GM12878 (cell line): ENCODE measurements at regions not wholly inside any gene's neighbourhood (a gene's known extent, or its start where the extent isn't known, plus 50 kb on each side); places are given as distances from the start of the nearest gene placed in this dataset.

Source experiments
- ATAC-seq: fragments of 200-7000 bp; cut with Tn5 transposase; 3 replicates; pipeline ENCODE4 v1.9.1; 2020; ENCODE audit warnings: mild to moderate bottlenecking, moderate library complexity
- BruUV-seq: library from RNA; stranded (reverse); fragments of 400-500 nt; replicated peaks from 2 replicates; lab custom pipeline; 2021; lab: Mats Ljungman, UMichigan
- CTCF ChIA-PET: fragments of 300-600 bp; sonication (Branson Sonifier 250); formaldehyde crosslinking; extraction: SDS; loops from one replicate; lab custom pipeline; 2021; ENCODE audit warnings: inconsistent platforms; lab: Yijun Ruan, JAX
- POLR2A ChIA-PET: fragments of 350-600 bp; formaldehyde crosslinking; extraction: SDS; loops from one replicate; lab custom pipeline; 2021; ENCODE audit warnings: inconsistent platforms; lab: Charles Lee
- RAD21 ChIA-PET: fragments of 300-600 bp; sonication (Branson Sonifier 250); formaldehyde crosslinking; loops from one replicate; lab custom pipeline; 2023; ENCODE audit warnings: antibody characterized with exemption; ENCODE audit not compliant: unreplicated experiment; lab: Charles Lee
- SMC1A ChIA-PET: fragments of 300-600 bp; sonication (Branson Sonifier 250); formaldehyde crosslinking; loops from one replicate; lab custom pipeline; 2023; ENCODE audit not compliant: unreplicated experiment, uncharacterized antibody; lab: Charles Lee
- DNase-seq: peaks from one replicate; pipeline ENCODE4 v3.0.0-alpha.2; 2011; ENCODE audit warnings: low read depth, low spot score
- FAIRE-seq: peaks from 3 replicates; lab custom pipeline; 2011; peaks lifted over from hg19 to GRCh38; lab: Jason Lieb, UNC
- H2AFZ ChIP-seq: 2 replicates; pipeline ENCODE4 v1.6.0; 2011; ENCODE audit warnings: low read depth, low read length, control low read depth; ENCODE audit not compliant: control insufficient read depth
- H3K27ac ChIP-seq: 2 replicates; pipeline ENCODE4 v1.5.1; 2011; ENCODE audit warnings: control low read depth; ENCODE audit not compliant: control insufficient read depth, insufficient read depth
- H3K27me3 ChIP-seq, 2 experiments: replicated peaks in 1 of 2; 2 replicates each; pipeline versions ENCODE4 v1.6.0 to v1.6.1; 2011; ENCODE audit warnings: low read length in 1 of 2; ENCODE audit not compliant: control insufficient read depth in 2 of 2, insufficient read depth in 2 of 2
- H3K36me3 ChIP-seq, 2 experiments: 2 replicates each; pipeline ENCODE4 v1.5.1; 2011; ENCODE audit warnings: low read length in 1 of 2; ENCODE audit not compliant: control insufficient read depth in 2 of 2, insufficient read depth in 2 of 2
- H3K4me1 ChIP-seq: 2 replicates; pipeline ENCODE4 v1.6.1; 2011; ENCODE audit warnings: mild to moderate bottlenecking, low read length, moderate library complexity, mixed read lengths; ENCODE audit not compliant: control insufficient read depth, insufficient read depth
- H3K4me2 ChIP-seq: 2 replicates; pipeline ENCODE4 v1.6.0; 2011; ENCODE audit warnings: control low read depth; ENCODE audit not compliant: control insufficient read depth, insufficient read depth
- H3K4me3 ChIP-seq: fragments of 200-600 bp; sonication (generic); 2 replicates; pipeline ENCODE4 v1.5.1; 2016
- H3K79me2 ChIP-seq: 2 replicates; pipeline ENCODE4 v1.6.0; 2011; ENCODE audit warnings: low read length; ENCODE audit not compliant: control insufficient read depth, insufficient read depth
- H3K9ac ChIP-seq: 2 replicates; pipeline ENCODE4 v1.8.0; 2011; ENCODE audit warnings: low read length, control low read depth, mixed read lengths; ENCODE audit not compliant: control insufficient read depth, insufficient read depth
- H3K9me3 ChIP-seq: replicated peaks from 3 replicates; pipeline ENCODE4 v1.5.1; 2011; ENCODE audit warnings: mild to moderate bottlenecking, low read length; ENCODE audit not compliant: control insufficient read depth, insufficient read depth
- H4K20me1 ChIP-seq: 2 replicates; pipeline ENCODE4 v1.6.0; 2011; ENCODE audit not compliant: control insufficient read depth, insufficient read depth
- ATF7 ChIP-seq: fragments of 450-650 bp; IDR thresholded peaks from 2 replicates; pipeline ENCODE4 v1.6.1; 2016; ENCODE audit warnings: low read depth, mild to moderate bottlenecking
- CBX3 ChIP-seq: fragments of 200-600 bp; sonication (generic); IDR thresholded peaks from 2 replicates; pipeline ENCODE4 v1.6.1; 2016; ENCODE audit warnings: low read depth, borderline replicate concordance
- MEF2A ChIP-seq: IDR thresholded peaks from 2 replicates; pipeline ENCODE4 v1.6.1; 2011; ENCODE audit warnings: low read depth, mild to moderate bottlenecking, low read length, moderate library complexity; ENCODE audit not compliant: insufficient read depth
- MTA2 ChIP-seq: fragments of 450-650 bp; IDR thresholded peaks from 2 replicates; pipeline ENCODE4 v1.6.1; 2016; ENCODE audit warnings: low read depth, mild to moderate bottlenecking, moderate library complexity
- TCF12 ChIP-seq: IDR thresholded peaks from 2 replicates; pipeline ENCODE4 v1.6.1; 2011; ENCODE audit warnings: low read depth, mild to moderate bottlenecking, low read length
- ZSCAN29 ChIP-seq: fragments of 450-650 bp; IDR thresholded peaks from 2 replicates; pipeline ENCODE4 v1.6.1; 2017; ENCODE audit warnings: mild to moderate bottlenecking, moderate library complexity
- WGBS: methylation state at CpG from one replicate; pipeline ENCODE4 v1.1.6; 2016; ENCODE audit warnings: low lambda C conversion rate; ENCODE audit not compliant: insufficient replicate concordance, insufficient coverage; ENCODE audit errors: missing lambda C conversion rate; 5-methylcytosine and 5-hydroxymethylcytosine counted together
- in situ Hi-C: fragments of 300-500 bp; cut with MboI; formaldehyde crosslinking; loops from 9 replicates; pipeline ENCODE4 v1.14.3; 2018; ENCODE audit warnings: mixed read lengths
- intact Hi-C: fragments of 100-400 bp; cut with micrococcal nuclease; formaldehyde crosslinking; loops from one replicate; pipeline ENCODE4 v1.14.2; 2022; ENCODE audit not compliant: unreplicated experiment
- TF ChIP-seq, protein P1 (sequence below): IDR thresholded peaks from 2 replicates; pipeline ENCODE4 v1.6.1; 2012; ENCODE audit warnings: mild to moderate bottlenecking, low read depth, low read length
- TF ChIP-seq, protein P2 (sequence below): IDR thresholded peaks from 2 replicates; pipeline ENCODE4 v1.6.1; 2011; ENCODE audit warnings: low read depth, low read length, improper control_type of control experiment, borderline replicate concordance
- TF ChIP-seq, protein P3 (sequence below): IDR thresholded peaks from 2 replicates; pipeline ENCODE4 v1.6.1; 2011; ENCODE audit warnings: low read depth, mild to moderate bottlenecking, low read length, moderate library complexity, borderline replicate concordance; ENCODE audit errors: extremely low read depth
- TF ChIP-seq, protein P4 (sequence below): fragments of 450-650 bp; IDR thresholded peaks from 2 replicates; pipeline ENCODE4 v1.6.1; 2017; ENCODE audit warnings: borderline replicate concordance
- TF ChIP-seq, protein P5 (sequence below): fragments of 450-650 bp; IDR thresholded peaks from 2 replicates; pipeline ENCODE4 v1.6.1; 2018; ENCODE audit warnings: mild to moderate bottlenecking, low read depth, moderate library complexity; ENCODE audit not compliant: partially characterized antibody

DNA sequence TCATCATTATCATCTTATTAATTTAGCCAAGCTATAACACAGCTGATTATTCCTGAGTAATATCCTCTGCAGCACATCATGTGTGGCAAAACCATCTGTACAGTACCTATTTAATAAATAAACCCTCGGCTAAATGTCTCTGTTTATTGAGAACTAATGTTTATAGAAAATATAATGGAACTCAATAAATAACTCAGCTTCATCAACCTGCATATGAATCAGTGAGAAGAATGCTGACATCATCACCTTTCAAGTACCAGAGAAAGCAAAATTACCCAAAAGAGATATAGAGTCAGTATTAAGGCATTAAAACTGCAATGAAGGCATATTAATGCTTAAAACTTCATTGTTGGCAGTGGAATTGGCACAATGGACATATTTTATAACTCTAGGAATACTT, 558.3 kb downstream of the PLCL1 start:
- Histone ChIP-seq H3K4me2 (no peak overlapping the region), H3K4me1 (no peaks in the 10 kb centered on the region), H3K4me3 (no peak overlapping the region), H3K36me3 (no peaks in the 10 kb centered on the region), H3K9ac (no peak overlapping the region), H2AFZ (no peak overlapping the region), H4K20me1 (peaks cover 3% of the 10 kb centered on the region; the same call in 1 of the 2 replicates), H3K27ac (no peak overlapping the region), H3K27me3 (peaks cover 0 to 7% of the 10 kb centered on the region in 2 experiments; a peak in 1 of 4 replicates), H3K9me3 (no peaks in the 10 kb centered on the region), H3K79me2 (no peaks in the 10 kb centered on the region)
- ChIA-PET RAD21 (no interaction called here), SMC1A (interaction anchor here (2.0 kb wide), 1 partner anchor 8 kb away, joined by 7 read pairs; no protein-coding TSS in a partner anchor), POLR2A (no interaction called here), CTCF (interaction anchor here (0.6 kb wide), 1 partner anchor 43 kb away, joined by 3 read pairs; no protein-coding TSS in a partner anchor)
- 5% methylated on average over 1 of the region's 1 CpG for WGBS
- ATAC-seq (no peak), FAIRE-seq (no peak), DNase-seq (no peak)
- intact Hi-C loops: no loop called here
- in situ Hi-C loops: no loop called here
- no TSS peak for BruUV-seq
- TF ChIP-seq, protein P1, sequence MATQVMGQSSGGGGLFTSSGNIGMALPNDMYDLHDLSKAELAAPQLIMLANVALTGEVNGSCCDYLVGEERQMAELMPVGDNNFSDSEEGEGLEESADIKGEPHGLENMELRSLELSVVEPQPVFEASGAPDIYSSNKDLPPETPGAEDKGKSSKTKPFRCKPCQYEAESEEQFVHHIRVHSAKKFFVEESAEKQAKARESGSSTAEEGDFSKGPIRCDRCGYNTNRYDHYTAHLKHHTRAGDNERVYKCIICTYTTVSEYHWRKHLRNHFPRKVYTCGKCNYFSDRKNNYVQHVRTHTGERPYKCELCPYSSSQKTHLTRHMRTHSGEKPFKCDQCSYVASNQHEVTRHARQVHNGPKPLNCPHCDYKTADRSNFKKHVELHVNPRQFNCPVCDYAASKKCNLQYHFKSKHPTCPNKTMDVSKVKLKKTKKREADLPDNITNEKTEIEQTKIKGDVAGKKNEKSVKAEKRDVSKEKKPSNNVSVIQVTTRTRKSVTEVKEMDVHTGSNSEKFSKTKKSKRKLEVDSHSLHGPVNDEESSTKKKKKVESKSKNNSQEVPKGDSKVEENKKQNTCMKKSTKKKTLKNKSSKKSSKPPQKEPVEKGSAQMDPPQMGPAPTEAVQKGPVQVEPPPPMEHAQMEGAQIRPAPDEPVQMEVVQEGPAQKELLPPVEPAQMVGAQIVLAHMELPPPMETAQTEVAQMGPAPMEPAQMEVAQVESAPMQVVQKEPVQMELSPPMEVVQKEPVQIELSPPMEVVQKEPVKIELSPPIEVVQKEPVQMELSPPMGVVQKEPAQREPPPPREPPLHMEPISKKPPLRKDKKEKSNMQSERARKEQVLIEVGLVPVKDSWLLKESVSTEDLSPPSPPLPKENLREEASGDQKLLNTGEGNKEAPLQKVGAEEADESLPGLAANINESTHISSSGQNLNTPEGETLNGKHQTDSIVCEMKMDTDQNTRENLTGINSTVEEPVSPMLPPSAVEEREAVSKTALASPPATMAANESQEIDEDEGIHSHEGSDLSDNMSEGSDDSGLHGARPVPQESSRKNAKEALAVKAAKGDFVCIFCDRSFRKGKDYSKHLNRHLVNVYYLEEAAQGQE: no peak
- TF ChIP-seq, protein P2, sequence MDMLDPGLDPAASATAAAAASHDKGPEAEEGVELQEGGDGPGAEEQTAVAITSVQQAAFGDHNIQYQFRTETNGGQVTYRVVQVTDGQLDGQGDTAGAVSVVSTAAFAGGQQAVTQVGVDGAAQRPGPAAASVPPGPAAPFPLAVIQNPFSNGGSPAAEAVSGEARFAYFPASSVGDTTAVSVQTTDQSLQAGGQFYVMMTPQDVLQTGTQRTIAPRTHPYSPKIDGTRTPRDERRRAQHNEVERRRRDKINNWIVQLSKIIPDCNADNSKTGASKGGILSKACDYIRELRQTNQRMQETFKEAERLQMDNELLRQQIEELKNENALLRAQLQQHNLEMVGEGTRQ: no peak
- TF ChIP-seq, protein P3, sequence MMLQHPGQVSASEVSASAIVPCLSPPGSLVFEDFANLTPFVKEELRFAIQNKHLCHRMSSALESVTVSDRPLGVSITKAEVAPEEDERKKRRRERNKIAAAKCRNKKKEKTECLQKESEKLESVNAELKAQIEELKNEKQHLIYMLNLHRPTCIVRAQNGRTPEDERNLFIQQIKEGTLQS: no peak
- no peak for TF ChIP-seq MTA2
- TF ChIP-seq TCF12: no peak
- TF ChIP-seq, protein P4, sequence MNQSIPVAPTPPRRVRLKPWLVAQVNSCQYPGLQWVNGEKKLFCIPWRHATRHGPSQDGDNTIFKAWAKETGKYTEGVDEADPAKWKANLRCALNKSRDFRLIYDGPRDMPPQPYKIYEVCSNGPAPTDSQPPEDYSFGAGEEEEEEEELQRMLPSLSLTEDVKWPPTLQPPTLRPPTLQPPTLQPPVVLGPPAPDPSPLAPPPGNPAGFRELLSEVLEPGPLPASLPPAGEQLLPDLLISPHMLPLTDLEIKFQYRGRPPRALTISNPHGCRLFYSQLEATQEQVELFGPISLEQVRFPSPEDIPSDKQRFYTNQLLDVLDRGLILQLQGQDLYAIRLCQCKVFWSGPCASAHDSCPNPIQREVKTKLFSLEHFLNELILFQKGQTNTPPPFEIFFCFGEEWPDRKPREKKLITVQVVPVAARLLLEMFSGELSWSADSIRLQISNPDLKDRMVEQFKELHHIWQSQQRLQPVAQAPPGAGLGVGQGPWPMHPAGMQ: no peak
- no peak for TF ChIP-seq MEF2A
- TF ChIP-seq ATF7: no peak
- TF ChIP-seq, protein P5, sequence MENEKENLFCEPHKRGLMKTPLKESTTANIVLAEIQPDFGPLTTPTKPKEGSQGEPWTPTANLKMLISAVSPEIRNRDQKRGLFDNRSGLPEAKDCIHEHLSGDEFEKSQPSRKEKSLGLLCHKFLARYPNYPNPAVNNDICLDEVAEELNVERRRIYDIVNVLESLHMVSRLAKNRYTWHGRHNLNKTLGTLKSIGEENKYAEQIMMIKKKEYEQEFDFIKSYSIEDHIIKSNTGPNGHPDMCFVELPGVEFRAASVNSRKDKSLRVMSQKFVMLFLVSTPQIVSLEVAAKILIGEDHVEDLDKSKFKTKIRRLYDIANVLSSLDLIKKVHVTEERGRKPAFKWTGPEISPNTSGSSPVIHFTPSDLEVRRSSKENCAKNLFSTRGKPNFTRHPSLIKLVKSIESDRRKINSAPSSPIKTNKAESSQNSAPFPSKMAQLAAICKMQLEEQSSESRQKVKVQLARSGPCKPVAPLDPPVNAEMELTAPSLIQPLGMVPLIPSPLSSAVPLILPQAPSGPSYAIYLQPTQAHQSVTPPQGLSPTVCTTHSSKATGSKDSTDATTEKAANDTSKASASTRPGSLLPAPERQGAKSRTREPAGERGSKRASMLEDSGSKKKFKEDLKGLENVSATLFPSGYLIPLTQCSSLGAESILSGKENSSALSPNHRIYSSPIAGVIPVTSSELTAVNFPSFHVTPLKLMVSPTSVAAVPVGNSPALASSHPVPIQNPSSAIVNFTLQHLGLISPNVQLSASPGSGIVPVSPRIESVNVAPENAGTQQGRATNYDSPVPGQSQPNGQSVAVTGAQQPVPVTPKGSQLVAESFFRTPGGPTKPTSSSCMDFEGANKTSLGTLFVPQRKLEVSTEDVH: no peak
- no peak for TF ChIP-seq ZSCAN29
- no peak for TF ChIP-seq CBX3
